Liver (tissue), 7 donors: ENCODE measurements at regions not wholly inside any gene's neighbourhood (a gene's known extent, or its start where the extent isn't known, plus 50 kb on each side); places are given as distances from the start of the nearest gene placed in this dataset.

Experiments
- DNase-seq: peaks from one replicate; pipeline ENCODE4 v3.0.0-alpha.2; 2017; ENCODE audit warnings: low spot score
- H3K27ac ChIP-seq, 2 donors: one replicate each; pipeline ENCODE4 v1.7.0; 2013; ENCODE audit warnings: inconsistent platforms in 2 of 2, low read length in 2 of 2, control low read depth in 1 of 2, low read depth in 1 of 2, mild to moderate bottlenecking in 1 of 2
- H3K27me3 ChIP-seq, 4 donors: one replicate each; pipeline versions ENCODE4 v1.6.1 to v1.7.0; 2013; ENCODE audit warnings: low read length in 3 of 4, inconsistent platforms in 1 of 4, mild to moderate bottlenecking in 1 of 4, moderate library complexity in 1 of 4; ENCODE audit not compliant: control insufficient read depth in 4 of 4, insufficient read depth in 4 of 4
- H3K36me3 ChIP-seq, 4 donors: one replicate each; pipeline versions ENCODE4 v1.6.1 to v1.7.0; 2013; ENCODE audit warnings: low read length in 3 of 4, mild to moderate bottlenecking in 3 of 4, low read depth in 1 of 4, moderate library complexity in 1 of 4; ENCODE audit not compliant: control insufficient read depth in 4 of 4, insufficient read depth in 3 of 4
- H3K4me1 ChIP-seq, 4 donors: one replicate each; pipeline versions ENCODE4 v1.6.1 to v1.7.0; 2013; ENCODE audit warnings: low read length in 3 of 4, mild to moderate bottlenecking in 3 of 4, moderate library complexity in 1 of 4; ENCODE audit not compliant: control insufficient read depth in 4 of 4, insufficient read depth in 4 of 4
- H3K4me3 ChIP-seq, 3 donors: one replicate each; pipeline versions ENCODE4 v1.6.1 to v1.7.0; 2013; ENCODE audit warnings: low read length in 3 of 3, control low read depth in 1 of 3, low read depth in 1 of 3, mild to moderate bottlenecking in 1 of 3
- H3K9ac ChIP-seq, 2 donors: one replicate each; pipeline ENCODE4 v1.7.0; 2013; ENCODE audit warnings: low read length in 2 of 2, mild to moderate bottlenecking in 2 of 2, moderate library complexity in 2 of 2, control low read depth in 1 of 2, low read depth in 1 of 2
- H3K9me3 ChIP-seq, 4 donors: one replicate each; pipeline versions ENCODE4 v1.6.1 to v1.7.0; 2013; ENCODE audit warnings: low read length in 3 of 4; ENCODE audit not compliant: control insufficient read depth in 4 of 4
- ATF3 ChIP-seq: IDR thresholded peaks from 2 replicates; pipeline ENCODE4 v1.6.1; 2016; ENCODE audit warnings: antibody characterized with exemption
- EGR1 ChIP-seq, 2 donors: IDR thresholded peaks; 2 replicates each; pipeline ENCODE4 v1.6.1; 2016 to 2018; ENCODE audit warnings: antibody characterized with exemption in 2 of 2, low read depth in 2 of 2
- FOXA1 ChIP-seq: IDR thresholded peaks from 2 replicates; pipeline ENCODE4 v1.6.1; 2016; ENCODE audit warnings: antibody characterized with exemption
- FOXA2 ChIP-seq: IDR thresholded peaks from 2 replicates; pipeline ENCODE4 v1.6.1; 2016; ENCODE audit warnings: antibody characterized with exemption
- HNF4A ChIP-seq, 2 donors: conservative IDR thresholded peaks; 2 replicates each; pipeline ENCODE4 v1.6.1; 2016; ENCODE audit warnings: antibody characterized with exemption in 2 of 2, mild to moderate bottlenecking in 2 of 2
- HNF4G ChIP-seq: IDR thresholded peaks from 2 replicates; pipeline ENCODE4 v1.6.1; 2016; ENCODE audit warnings: antibody characterized with exemption
- JUND ChIP-seq, 2 donors: IDR thresholded peaks; 2 replicates each; pipeline ENCODE4 v1.6.1; 2016; ENCODE audit warnings: antibody characterized with exemption in 2 of 2
- NR2F2 ChIP-seq: IDR thresholded peaks from 2 replicates; pipeline ENCODE4 v1.6.1; 2016; ENCODE audit warnings: antibody characterized with exemption
- RAD21 ChIP-seq, 2 donors: IDR thresholded peaks; 2 replicates each; pipeline ENCODE4 v1.6.1; 2016; ENCODE audit warnings: antibody characterized with exemption in 2 of 2, mild to moderate bottlenecking in 2 of 2
- REST ChIP-seq: IDR thresholded peaks from 2 replicates; pipeline ENCODE4 v1.6.1; 2016; ENCODE audit warnings: antibody characterized with exemption, mild to moderate bottlenecking
- RXRA ChIP-seq, 2 donors: IDR thresholded peaks; 2 replicates each; pipeline ENCODE4 v1.6.1; 2017 to 2018; ENCODE audit warnings: antibody characterized with exemption in 2 of 2, mild to moderate bottlenecking in 1 of 2
- TAF1 ChIP-seq: conservative IDR thresholded peaks from 2 replicates; pipeline ENCODE4 v1.6.1; 2016; ENCODE audit warnings: antibody characterized with exemption, mild to moderate bottlenecking
- YY1 ChIP-seq: IDR thresholded peaks from 2 replicates; pipeline ENCODE4 v1.6.1; 2016; ENCODE audit warnings: antibody characterized with exemption, mild to moderate bottlenecking
- ZBTB33 ChIP-seq: IDR thresholded peaks from 2 replicates; pipeline ENCODE4 v1.6.1; 2016; ENCODE audit warnings: antibody characterized with exemption
- WGBS: extraction: QIAGEN DNeasy Blood & Tissue Kit; methylation state at CpG from one replicate; pipeline ENCODE4 v1.1.7; 2013; 5-methylcytosine and 5-hydroxymethylcytosine counted together
- donor health status: healthy.
- donor health status: healthy.
- donor health status: healthy.
- donor health status: healthy.

GRCh38 chr7:125412890-125413665 lies 483.5 kb upstream of the POT1 start:
- H3K4me1 ChIP-seq: no peaks in the 10 kb centered on the region
- no peak overlapping the region for H3K27ac ChIP-seq
- no peaks in the 10 kb centered on the region for H3K9me3 ChIP-seq
- no peak for TF ChIP-seq REST
- no peak for TF ChIP-seq FOXA1
- no peak for TF ChIP-seq ZBTB33
- TF ChIP-seq RXRA (IDR thresholded peaks at IDR 0.05): no peak
- no peak for TF ChIP-seq FOXA2
- TF ChIP-seq HNF4A (conservative IDR thresholded peaks at IDR 0.05): no peak
- TF ChIP-seq ATF3: no peak
- no peak for TF ChIP-seq YY1
- TF ChIP-seq EGR1 (IDR thresholded peaks at IDR 0.05; ENCODE audit: low read depth in 2 of 2): no peak
- no peak for TF ChIP-seq NR2F2
- TF ChIP-seq RAD21 (IDR thresholded peaks at IDR 0.05): no peak
- TF ChIP-seq HNF4G: no peak
- TF ChIP-seq JUND (IDR thresholded peaks at IDR 0.05): no peak
- TF ChIP-seq TAF1: no peak
- H3K9ac ChIP-seq: no peak overlapping the region
- 58% methylated on average over 2 of the region's 2 CpGs for WGBS
- H3K36me3 ChIP-seq: no peaks in the 10 kb centered on the region
- peaks cover 0 to 5% (median 0%) of the 10 kb centered on the region in 4 donors for H3K27me3 ChIP-seq
- no peak overlapping the region for H3K4me3 ChIP-seq
- no peak for DNase-seq

- Histone ChIP-seq H3K9ac (no peak overlapping the region), H3K27ac (no peak overlapping the region), H3K4me3 (no peak overlapping the region), H3K36me3 (no peaks in the 10 kb centered on the region), H3K4me1 (no peaks in the 10 kb centered on the region), H3K27me3 (peaks cover 0 to 5% (median 0%) of the 10 kb centered on the region in 4 donors), H3K9me3 (no peaks in the 10 kb centered on the region)
- TF ChIP-seq NR2F2 (no peak), RAD21 (IDR thresholded peaks at IDR 0.05) (no peak), RXRA (IDR thresholded peaks at IDR 0.05) (no peak), ATF3 (no peak)
- no peak for DNase-seq
Observed at GRCh38 chr7:125409921-125410320, 480.3 kb upstream of the POT1 start.
